ENCODE measurements at regions not wholly inside any gene's neighbourhood (a gene's known extent, or its start where the extent isn't known, plus 50 kb on each side); places are given as distances from the start of the nearest gene placed in this dataset.

- TF ChIP-seq EZH2 (IDR thresholded peaks at IDR 0.05; ENCODE audit: insufficient read depth, poor library complexity, severe bottlenecking) = no peak
- TF ChIP-seq EZH2phosphoT487 (IDR thresholded peaks at IDR 0.05; ENCODE audit: insufficient read depth, low read depth) = no peak
These were observed 67.3 kb upstream of the ST3GAL6 start for GRCh38 chr3:98695796-98696195.
